ENCODE measurements at regions not wholly inside any gene's neighbourhood (a gene's known extent, or its start where the extent isn't known, plus 50 kb on each side); places are given as distances from the start of the nearest gene placed in this dataset.

GRCh38 chr9:16191191-16191590 is 638.3 kb downstream of the CCDC171 start:
- no peak overlapping the region for H3K4me3 ChIP-seq
- no peak for TF ChIP-seq CTCF (IDR thresholded peaks at IDR 0.05)
- no peak overlapping the region for H3K27ac ChIP-seq
- H3K9me3 ChIP-seq: peaks cover 4% of the 10 kb centered on the region
- no peak for DNase-seq (ENCODE audit: low spot score)
- H3K27me3 ChIP-seq (replicated peaks; ENCODE audit: insufficient read depth): no peaks in the 10 kb centered on the region
- peaks cover 3 to 16% of the 10 kb centered on the region in 2 donors for H3K4me1 ChIP-seq (ENCODE audit: control insufficient read depth in 1 of 2, low read depth in 2 of 2)
- no peaks in the 10 kb centered on the region for H3K36me3 ChIP-seq
- ATAC-seq (ENCODE audit: insufficient number of reproducible peaks, low FRiP score, low read depth): no peak

GRCh38 chr9:16191691-16192402 is 639.0 kb downstream of the CCDC171 start:
- DNase-seq (ENCODE audit: low spot score) (peak; percentile 36), ATAC-seq (ENCODE audit: insufficient number of reproducible peaks, low FRiP score, low read depth) (peak; percentile 82)
- peaks cover 7 to 22% of the 10 kb centered on the region in 2 donors for H3K4me1 ChIP-seq (ENCODE audit: control insufficient read depth in 1 of 2, low read depth in 2 of 2)
- H3K27ac ChIP-seq: no peak overlapping the region
- H3K4me3 ChIP-seq: peak overlapping the region; percentile 32
- no peaks in the 10 kb centered on the region for H3K36me3 ChIP-seq
- H3K27me3 ChIP-seq (replicated peaks; ENCODE audit: insufficient read depth): no peaks in the 10 kb centered on the region
- peak; percentile 90 for TF ChIP-seq CTCF (IDR thresholded peaks at IDR 0.05)
- H3K9me3 ChIP-seq: peaks cover 4% of the 10 kb centered on the region

GRCh38 chr9:16192403-16193017 is 639.7 kb downstream of the CCDC171 start:
- no peaks in the 10 kb centered on the region for H3K36me3 ChIP-seq
- DNase-seq (ENCODE audit: low spot score): no peak
- no peak for TF ChIP-seq CTCF (IDR thresholded peaks at IDR 0.05)
- peaks cover 4% of the 10 kb centered on the region for H3K9me3 ChIP-seq
- no peak for ATAC-seq (ENCODE audit: insufficient number of reproducible peaks, low FRiP score, low read depth)
- no peak overlapping the region for H3K27ac ChIP-seq
- H3K27me3 ChIP-seq (replicated peaks; ENCODE audit: insufficient read depth): no peaks in the 10 kb centered on the region
- H3K4me3 ChIP-seq: peak overlapping the region; percentile 32
- peaks cover 8 to 29% of the 10 kb centered on the region in 2 donors for H3K4me1 ChIP-seq (ENCODE audit: control insufficient read depth in 1 of 2, low read depth in 2 of 2)

- H3K27me3 ChIP-seq (replicated peaks; ENCODE audit: insufficient read depth): no peaks in the 10 kb centered on the region
- peaks cover 8 to 34% of the 10 kb centered on the region in 2 donors for H3K4me1 ChIP-seq (ENCODE audit: control insufficient read depth in 1 of 2, low read depth in 2 of 2)
- H3K4me3 ChIP-seq: no peak overlapping the region
- no peak overlapping the region for H3K27ac ChIP-seq
- DNase-seq (ENCODE audit: low spot score) (no peak), ATAC-seq (ENCODE audit: insufficient number of reproducible peaks, low FRiP score, low read depth) (no peak)
- no peaks in the 10 kb centered on the region for H3K36me3 ChIP-seq
- peaks cover 4% of the 10 kb centered on the region for H3K9me3 ChIP-seq
- TF ChIP-seq CTCF (IDR thresholded peaks at IDR 0.05): no peak
Measured at GRCh38 chr9:16193066-16193465, 640.2 kb downstream of the CCDC171 start.

- ATAC-seq (ENCODE audit: insufficient number of reproducible peaks, low FRiP score, low read depth) (no peak), DNase-seq (ENCODE audit: low spot score) (no peak)
- TF ChIP-seq CTCF (IDR thresholded peaks at IDR 0.05): no peak
- no peak overlapping the region for H3K4me3 ChIP-seq
- no peaks in the 10 kb centered on the region for H3K27me3 ChIP-seq (replicated peaks; ENCODE audit: insufficient read depth)
- no peaks in the 10 kb centered on the region for H3K9me3 ChIP-seq
- H3K36me3 ChIP-seq: no peaks in the 10 kb centered on the region
- H3K27ac ChIP-seq: peak overlapping the region; percentile 49 to 55
- peaks cover 15 to 41% of the 10 kb centered on the region in 2 donors for H3K4me1 ChIP-seq (ENCODE audit: control insufficient read depth in 1 of 2, low read depth in 2 of 2)
Measured at GRCh38 chr9:16196206-16196605, 643.4 kb downstream of the CCDC171 start.

All from thoracic aorta (tissue), 2 donors.